NB4 (cell line): ENCODE measurements at regions not wholly inside any gene's neighbourhood (a gene's known extent, or its start where the extent isn't known, plus 50 kb on each side); places are given as distances from the start of the nearest gene placed in this dataset.

Experiments
- DNase-seq: peaks from one replicate; pipeline ENCODE4 v3.0.0; 2010; ENCODE audit warnings: low read depth
- H3K4me3 ChIP-seq: one replicate; pipeline ENCODE4 v1.5.1; 2011; ENCODE audit warnings: mild to moderate bottlenecking, low read depth, low read length, moderate library complexity
- MAX ChIP-seq: IDR thresholded peaks from 2 replicates; pipeline ENCODE4 v1.6.1; 2011; ENCODE audit warnings: low read depth, low read length
- MYC ChIP-seq: IDR thresholded peaks from 2 replicates; pipeline ENCODE4 v1.6.1; 2011; ENCODE audit warnings: low read depth, low read length
- POLR2A ChIP-seq: IDR thresholded peaks from 2 replicates; pipeline ENCODE4 v1.6.1; 2011; ENCODE audit warnings: mild to moderate bottlenecking; ENCODE audit not compliant: insufficient read length; ENCODE audit errors: extremely low read depth
- TF ChIP-seq, protein P1 (sequence below): IDR thresholded peaks from one replicate; pipeline ENCODE4 v1.5.1; 2012; ENCODE audit warnings: low read depth, low read length

- TF ChIP-seq, protein P1, sequence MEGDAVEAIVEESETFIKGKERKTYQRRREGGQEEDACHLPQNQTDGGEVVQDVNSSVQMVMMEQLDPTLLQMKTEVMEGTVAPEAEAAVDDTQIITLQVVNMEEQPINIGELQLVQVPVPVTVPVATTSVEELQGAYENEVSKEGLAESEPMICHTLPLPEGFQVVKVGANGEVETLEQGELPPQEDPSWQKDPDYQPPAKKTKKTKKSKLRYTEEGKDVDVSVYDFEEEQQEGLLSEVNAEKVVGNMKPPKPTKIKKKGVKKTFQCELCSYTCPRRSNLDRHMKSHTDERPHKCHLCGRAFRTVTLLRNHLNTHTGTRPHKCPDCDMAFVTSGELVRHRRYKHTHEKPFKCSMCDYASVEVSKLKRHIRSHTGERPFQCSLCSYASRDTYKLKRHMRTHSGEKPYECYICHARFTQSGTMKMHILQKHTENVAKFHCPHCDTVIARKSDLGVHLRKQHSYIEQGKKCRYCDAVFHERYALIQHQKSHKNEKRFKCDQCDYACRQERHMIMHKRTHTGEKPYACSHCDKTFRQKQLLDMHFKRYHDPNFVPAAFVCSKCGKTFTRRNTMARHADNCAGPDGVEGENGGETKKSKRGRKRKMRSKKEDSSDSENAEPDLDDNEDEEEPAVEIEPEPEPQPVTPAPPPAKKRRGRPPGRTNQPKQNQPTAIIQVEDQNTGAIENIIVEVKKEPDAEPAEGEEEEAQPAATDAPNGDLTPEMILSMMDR, result no peak
- TF ChIP-seq POLR2A (no peak), MYC (no peak), MAX (no peak)
- H3K4me3 ChIP-seq, result no peak overlapping the region
- DNase-seq, result no peak
Observed at GRCh38 chr7:109266610-109267009, 696.9 kb downstream of the DNAJB9 start.

- no peak overlapping the region for H3K4me3 ChIP-seq
- no peak for DNase-seq
- TF ChIP-seq, protein P1, result no peak
- no peak for TF ChIP-seq MAX
- no peak for TF ChIP-seq MYC
- TF ChIP-seq POLR2A, result no peak
Observed at GRCh38 chr7:109276348-109276747, 706.7 kb downstream of the DNAJB9 start.

- no peak for DNase-seq
- TF ChIP-seq, protein P1, result no peak
- no peak for TF ChIP-seq MAX
- no peak for TF ChIP-seq POLR2A
- no peak for TF ChIP-seq MYC
- no peak overlapping the region for H3K4me3 ChIP-seq
Observed at GRCh38 chr7:109282726-109283125, 713.1 kb downstream of the DNAJB9 start.

- no peak for TF ChIP-seq MAX
- TF ChIP-seq POLR2A, result no peak
- TF ChIP-seq, protein P1, result no peak
- TF ChIP-seq MYC, result no peak
- DNase-seq, result no peak
- H3K4me3 ChIP-seq, result no peak overlapping the region
Observed at GRCh38 chr7:109284943-109285342, 715.3 kb downstream of the DNAJB9 start.

DNA sequence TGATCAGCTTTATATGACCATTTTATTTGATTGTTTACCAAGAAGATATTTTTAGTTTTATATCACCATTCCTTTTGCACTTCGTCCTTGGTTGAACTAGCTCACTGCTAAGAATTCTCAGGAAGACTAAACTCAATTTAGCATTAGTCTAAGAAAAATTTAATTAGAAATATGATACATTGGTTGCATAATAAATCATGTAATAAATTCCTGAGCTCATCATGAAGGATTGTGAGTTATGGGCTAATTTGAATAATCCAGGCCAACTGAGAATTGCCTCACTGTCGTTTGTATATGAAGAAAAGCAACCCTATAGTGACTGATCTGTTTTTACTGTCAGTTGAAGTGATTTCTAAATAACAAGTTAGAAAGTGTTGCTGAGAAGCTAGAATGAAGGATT lies 725.5 kb downstream of the DNAJB9 start:
- no peak for DNase-seq
- TF ChIP-seq MYC, result no peak
- TF ChIP-seq POLR2A, result no peak
- TF ChIP-seq MAX, result no peak
- TF ChIP-seq, protein P1, result no peak
- no peak overlapping the region for H3K4me3 ChIP-seq

DNA sequence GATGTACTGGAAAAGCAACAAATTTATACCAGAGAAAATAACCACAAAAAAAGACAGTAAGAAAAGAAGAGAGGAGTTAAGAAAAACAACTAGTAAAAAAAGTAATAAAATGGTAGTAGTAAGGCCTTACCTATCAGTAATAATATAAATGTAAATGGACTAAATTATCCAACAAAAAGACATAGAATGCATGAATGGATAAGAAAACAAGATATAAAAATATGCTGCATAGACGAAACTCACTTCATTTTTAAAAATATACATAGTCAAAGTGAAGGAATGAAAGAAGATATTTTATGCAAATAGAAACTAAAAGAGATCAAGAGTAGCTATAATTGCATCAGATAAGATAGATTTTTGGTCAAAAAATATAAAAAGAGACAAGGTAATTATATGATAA lies 739.1 kb downstream of the DNAJB9 start:
- no peak overlapping the region for H3K4me3 ChIP-seq
- no peak for DNase-seq
- no peak for TF ChIP-seq POLR2A
- TF ChIP-seq MAX, result no peak
- TF ChIP-seq MYC, result no peak
- TF ChIP-seq, protein P1, result no peak
